Smooth muscle cell (in vitro differentiated cells): ENCODE measurements at regions not wholly inside any gene's neighbourhood (a gene's known extent, or its start where the extent isn't known, plus 50 kb on each side); places are given as distances from the start of the nearest gene placed in this dataset.

Source experiments
- DNase-seq: peaks from one replicate; lab custom pipeline; 2025; ENCODE audit not compliant: unreplicated experiment; lab: John Stamatoyannopoulos, UW
- H2AFZ ChIP-seq: fragments of 200-600 bp; sonication (generic); 2 replicates; pipeline ENCODE4 v1.6.0; 2016; ENCODE audit warnings: antibody characterized with exemption, low read depth, mild to moderate bottlenecking
- H3F3A ChIP-seq: fragments of 200-600 bp; sonication (generic); 2 replicates; pipeline ENCODE4 v1.6.0; 2017; ENCODE audit warnings: antibody characterized with exemption, low read depth
- H3K27ac ChIP-seq: fragments of 200-600 bp; sonication (generic); 2 replicates; pipeline ENCODE4 v1.5.1; 2016; ENCODE audit warnings: low read depth, mild to moderate bottlenecking
- H3K27me3 ChIP-seq: fragments of 200-600 bp; sonication (generic); 2 replicates; pipeline ENCODE4 v1.6.1; 2016; ENCODE audit warnings: low read depth, mild to moderate bottlenecking
- H3K36me3 ChIP-seq: fragments of 200-600 bp; sonication (generic); 2 replicates; pipeline ENCODE4 v1.5.1; 2016; ENCODE audit warnings: low read depth
- H3K4me1 ChIP-seq: fragments of 200-600 bp; sonication (generic); 2 replicates; pipeline ENCODE4 v1.5.1; 2016; ENCODE audit warnings: low read depth
- H3K4me2 ChIP-seq: fragments of 200-600 bp; sonication (generic); 2 replicates; pipeline ENCODE4 v1.6.0; 2016; ENCODE audit warnings: mild to moderate bottlenecking
- H3K4me3 ChIP-seq: fragments of 200-600 bp; sonication (generic); 2 replicates; pipeline ENCODE4 v1.5.1; 2016; ENCODE audit warnings: mild to moderate bottlenecking
- H3K79me2 ChIP-seq: fragments of 200-600 bp; sonication (generic); 2 replicates; pipeline ENCODE4 v1.6.0; 2016; ENCODE audit warnings: low read depth, mild to moderate bottlenecking
- H3K9ac ChIP-seq: fragments of 200-600 bp; sonication (generic); 2 replicates; pipeline ENCODE4 v1.6.0; 2016; ENCODE audit warnings: low read depth
- H3K9me3 ChIP-seq: fragments of 200-600 bp; sonication (generic); replicated peaks from 2 replicates; pipeline ENCODE4 v1.5.1; 2016; ENCODE audit warnings: low read depth
- H4K20me1 ChIP-seq: fragments of 200-600 bp; sonication (generic); 2 replicates; pipeline ENCODE4 v1.6.0; 2016; ENCODE audit warnings: low read depth
- WGBS: methylation state at CpG from one replicate; pipeline ENCODE4 v1.1.7; 2016; ENCODE audit warnings: low lambda C conversion rate; 5-methylcytosine and 5-hydroxymethylcytosine counted together
- TF ChIP-seq, protein P1 (sequence below): fragments of 200-600 bp; sonication (generic); IDR thresholded peaks from 2 replicates; pipeline ENCODE4 v1.5.1; 2017; ENCODE audit warnings: borderline replicate concordance, mild to moderate bottlenecking, antibody characterized with exemption; ENCODE audit not compliant: insufficient read depth, poor library complexity, severe bottlenecking

DNA sequence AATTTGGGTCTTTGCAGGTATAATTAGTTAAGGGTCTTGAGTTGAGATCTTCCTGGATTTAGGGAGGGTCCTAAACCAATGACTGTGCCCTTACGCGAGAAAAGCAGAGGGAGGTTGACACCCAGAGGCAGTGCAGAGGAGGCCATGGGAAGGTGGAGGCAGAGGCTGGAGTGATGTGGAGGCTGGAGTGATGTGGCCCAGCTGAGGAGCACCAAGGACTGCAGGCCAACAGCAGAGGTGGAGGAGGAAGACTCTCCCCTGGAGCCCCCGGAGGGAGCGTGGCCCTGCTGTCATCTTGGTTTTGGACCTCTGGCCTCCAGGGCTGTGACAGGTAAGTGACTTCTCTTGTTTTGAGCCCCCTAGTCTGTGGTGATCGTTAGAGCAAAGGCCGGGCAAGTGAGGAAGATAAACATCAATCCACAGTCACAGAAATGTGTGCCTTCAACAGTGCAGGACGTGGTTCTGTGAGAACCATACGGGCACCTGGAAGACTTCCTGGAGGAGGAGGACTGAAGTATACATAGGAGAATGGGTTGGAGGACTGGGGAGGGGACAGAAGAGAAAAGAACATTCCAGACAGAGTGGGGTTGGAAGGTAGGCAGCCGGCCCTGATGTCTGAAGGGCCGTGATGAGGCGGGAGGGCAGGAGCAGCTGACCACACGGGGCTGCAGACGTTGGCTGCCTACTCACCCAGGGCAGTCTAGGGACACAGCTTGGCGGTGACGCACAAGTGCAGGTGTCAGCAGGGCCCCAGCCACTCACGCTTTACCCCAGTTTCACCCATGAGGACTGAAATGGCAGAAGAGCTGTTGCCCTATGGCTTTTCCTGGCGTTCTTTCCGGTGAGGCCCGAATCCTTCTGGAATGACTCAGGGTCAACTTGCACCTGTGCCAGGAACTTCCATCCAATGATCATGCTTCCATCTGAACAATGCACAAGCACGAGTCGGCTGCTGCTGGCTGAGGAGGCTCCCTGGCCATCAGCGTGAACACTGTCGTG is 270.2 kb downstream of the CTTN start:
- TF ChIP-seq, protein P1, sequence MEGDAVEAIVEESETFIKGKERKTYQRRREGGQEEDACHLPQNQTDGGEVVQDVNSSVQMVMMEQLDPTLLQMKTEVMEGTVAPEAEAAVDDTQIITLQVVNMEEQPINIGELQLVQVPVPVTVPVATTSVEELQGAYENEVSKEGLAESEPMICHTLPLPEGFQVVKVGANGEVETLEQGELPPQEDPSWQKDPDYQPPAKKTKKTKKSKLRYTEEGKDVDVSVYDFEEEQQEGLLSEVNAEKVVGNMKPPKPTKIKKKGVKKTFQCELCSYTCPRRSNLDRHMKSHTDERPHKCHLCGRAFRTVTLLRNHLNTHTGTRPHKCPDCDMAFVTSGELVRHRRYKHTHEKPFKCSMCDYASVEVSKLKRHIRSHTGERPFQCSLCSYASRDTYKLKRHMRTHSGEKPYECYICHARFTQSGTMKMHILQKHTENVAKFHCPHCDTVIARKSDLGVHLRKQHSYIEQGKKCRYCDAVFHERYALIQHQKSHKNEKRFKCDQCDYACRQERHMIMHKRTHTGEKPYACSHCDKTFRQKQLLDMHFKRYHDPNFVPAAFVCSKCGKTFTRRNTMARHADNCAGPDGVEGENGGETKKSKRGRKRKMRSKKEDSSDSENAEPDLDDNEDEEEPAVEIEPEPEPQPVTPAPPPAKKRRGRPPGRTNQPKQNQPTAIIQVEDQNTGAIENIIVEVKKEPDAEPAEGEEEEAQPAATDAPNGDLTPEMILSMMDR = no peak
- H3K27me3 ChIP-seq = no peaks in the 10 kb centered on the region
- H3K36me3 ChIP-seq = no peaks in the 10 kb centered on the region
- 93% methylated on average over 23 of the region's 23 CpGs for WGBS
- H3F3A ChIP-seq = no peaks in the 10 kb centered on the region
- no peak overlapping the region for H3K27ac ChIP-seq
- no peak overlapping the region for H3K4me3 ChIP-seq
- no peaks in the 10 kb centered on the region for H3K9me3 ChIP-seq
- no peaks in the 10 kb centered on the region for H4K20me1 ChIP-seq
- H3K79me2 ChIP-seq = no peaks in the 10 kb centered on the region
- no peak overlapping the region for H2AFZ ChIP-seq
- no peak for DNase-seq
- no peak overlapping the region for H3K4me2 ChIP-seq
- no peaks in the 10 kb centered on the region for H3K4me1 ChIP-seq
- no peak overlapping the region for H3K9ac ChIP-seq

DNA sequence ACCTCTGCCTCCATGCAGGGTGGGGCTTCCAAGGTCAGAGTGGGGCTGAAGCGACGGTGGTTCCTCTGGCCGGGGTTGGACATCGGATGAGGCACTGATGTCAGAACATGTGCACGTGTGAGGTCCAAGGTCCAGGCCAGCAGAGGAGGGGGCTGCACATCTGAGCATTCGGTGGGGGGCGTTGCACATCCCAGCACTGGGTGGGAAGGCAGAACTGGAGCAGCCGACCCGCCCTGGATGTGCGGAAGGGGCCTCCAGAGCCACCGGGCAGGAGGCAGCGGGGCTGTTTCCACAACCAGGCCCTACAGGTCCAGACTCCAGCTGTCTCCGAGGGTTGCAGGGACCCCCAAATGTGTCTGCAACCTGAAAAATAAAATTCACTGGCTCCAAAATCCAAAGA is 271.0 kb downstream of the CTTN start:
- Histone ChIP-seq H3K79me2 (no peaks in the 10 kb centered on the region), H4K20me1 (no peaks in the 10 kb centered on the region), H3K4me1 (no peaks in the 10 kb centered on the region), H2AFZ (no peak overlapping the region), H3F3A (no peaks in the 10 kb centered on the region), H3K4me2 (no peak overlapping the region), H3K27me3 (no peaks in the 10 kb centered on the region), H3K27ac (no peak overlapping the region), H3K36me3 (no peaks in the 10 kb centered on the region), H3K4me3 (no peak overlapping the region), H3K9me3 (no peaks in the 10 kb centered on the region), H3K9ac (no peak overlapping the region)
- 95% methylated on average over 13 of the region's 13 CpGs for WGBS
- TF ChIP-seq, protein P1 = no peak
- no peak for DNase-seq

DNA sequence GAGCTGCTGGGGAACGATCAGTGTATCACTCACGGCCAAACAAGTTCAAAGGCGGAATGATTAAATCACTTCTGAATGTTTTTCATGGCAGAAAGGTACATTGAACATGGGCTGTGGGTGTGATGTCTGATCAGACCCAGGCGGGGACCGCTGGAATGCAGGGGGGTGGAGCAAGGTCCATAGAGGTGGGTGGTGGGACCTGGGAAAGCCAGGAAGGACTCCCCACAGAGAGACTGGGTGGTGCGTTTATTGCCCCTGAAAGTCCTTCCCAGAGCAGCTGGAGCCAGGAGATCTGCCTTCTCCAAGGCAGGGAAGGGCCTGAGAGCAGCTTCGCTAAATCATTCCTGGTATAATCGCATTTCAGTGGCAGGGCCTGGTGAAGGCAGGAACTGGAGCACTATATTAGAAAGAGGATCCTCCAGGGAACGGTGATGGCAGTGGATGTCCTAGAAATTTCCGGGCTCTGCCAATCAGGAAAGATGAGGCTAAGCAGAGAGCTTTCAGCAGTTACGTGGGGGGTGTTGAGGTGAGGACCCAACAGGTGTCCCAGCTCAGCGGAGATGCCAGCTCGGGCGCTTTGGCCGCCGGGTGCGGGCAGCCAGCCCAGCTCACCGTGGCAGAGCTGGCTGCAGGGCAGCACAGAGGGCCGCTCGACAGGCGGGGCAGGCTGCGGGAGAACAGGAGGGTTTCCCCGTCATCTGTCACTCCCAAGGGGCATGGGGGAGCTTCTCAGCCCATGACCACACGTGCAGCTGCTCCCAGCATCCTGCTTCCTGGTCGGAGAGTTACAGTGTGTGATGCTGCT is 271.7 kb downstream of the CTTN start:
- H3K9ac ChIP-seq = no peak overlapping the region
- H3K27me3 ChIP-seq = no peaks in the 10 kb centered on the region
- H3F3A ChIP-seq = no peaks in the 10 kb centered on the region
- no peak overlapping the region for H3K27ac ChIP-seq
- WGBS = 86% methylated on average over 25 of the region's 25 CpGs
- no peak overlapping the region for H3K4me3 ChIP-seq
- no peak overlapping the region for H2AFZ ChIP-seq
- no peaks in the 10 kb centered on the region for H3K9me3 ChIP-seq
- no peak overlapping the region for H3K4me2 ChIP-seq
- no peaks in the 10 kb centered on the region for H4K20me1 ChIP-seq
- no peak for DNase-seq
- H3K36me3 ChIP-seq = no peaks in the 10 kb centered on the region
- TF ChIP-seq, protein P1 = no peak
- H3K79me2 ChIP-seq = no peaks in the 10 kb centered on the region
- no peaks in the 10 kb centered on the region for H3K4me1 ChIP-seq
